H9 (cell line): ENCODE measurements at regions not wholly inside any gene's neighbourhood (a gene's known extent, or its start where the extent isn't known, plus 50 kb on each side); places are given as distances from the start of the nearest gene placed in this dataset.

Source experiments
- DNase-seq: peaks from one replicate; pipeline ENCODE4 v3.0.0-alpha.2; 2017
- H2AFZ ChIP-seq: one replicate; pipeline ENCODE4 v1.6.1; 2013; ENCODE audit warnings: mild to moderate bottlenecking, low read length, control low read depth, moderate library complexity
- H2AK5ac ChIP-seq: 2 replicates; pipeline ENCODE4 v1.6.1; 2013; ENCODE audit warnings: low read length, control low read depth, mixed read lengths; ENCODE audit not compliant: insufficient read length
- H2BK120ac ChIP-seq: one replicate; pipeline ENCODE4 v1.6.1; 2013; ENCODE audit warnings: low read depth, mild to moderate bottlenecking, low read length, control low read depth, inconsistent platforms; ENCODE audit not compliant: poor library complexity, severe bottlenecking
- H2BK12ac ChIP-seq: 2 replicates; pipeline ENCODE4 v1.6.1; 2013; ENCODE audit warnings: low read length, control low read depth, mixed read lengths, low read depth; ENCODE audit not compliant: insufficient read length
- H2BK15ac ChIP-seq: 2 replicates; pipeline ENCODE4 v1.6.1; 2013; ENCODE audit warnings: low read depth, low read length, control low read depth
- H2BK20ac ChIP-seq: one replicate; pipeline ENCODE4 v1.6.1; 2013; ENCODE audit warnings: low read depth, mild to moderate bottlenecking, low read length, control low read depth, inconsistent platforms; ENCODE audit not compliant: poor library complexity, severe bottlenecking
- H2BK5ac ChIP-seq: 2 replicates; pipeline ENCODE4 v1.6.1; 2013; ENCODE audit warnings: low read length, control low read depth, mixed read lengths; ENCODE audit not compliant: insufficient read length
- H3K14ac ChIP-seq: 2 replicates; pipeline ENCODE4 v1.6.1; 2013; ENCODE audit warnings: low read length, control low read depth; ENCODE audit not compliant: insufficient read depth
- H3K18ac ChIP-seq: 2 replicates; pipeline ENCODE4 v1.6.1; 2013; ENCODE audit warnings: low read depth, mild to moderate bottlenecking, mixed read lengths, low read length, control low read depth; ENCODE audit not compliant: insufficient read length
- H3K23ac ChIP-seq: 2 replicates; pipeline ENCODE4 v1.6.1; 2013; ENCODE audit warnings: low read length, control low read depth, mixed read lengths, low read depth; ENCODE audit not compliant: insufficient read length
- H3K23me2 ChIP-seq: 2 replicates; pipeline ENCODE4 v1.6.1; 2013; ENCODE audit warnings: low read depth, mild to moderate bottlenecking, mixed read lengths, low read length, control low read depth; ENCODE audit not compliant: insufficient read length, poor library complexity, severe bottlenecking
- H3K27ac ChIP-seq: 2 replicates; pipeline ENCODE4 v1.5.1; 2013; ENCODE audit warnings: low read length, control low read depth, mixed read lengths, low read depth; ENCODE audit not compliant: insufficient read length
- H3K27me3 ChIP-seq: 2 replicates; pipeline ENCODE4 v1.6.1; 2013; ENCODE audit warnings: low read length, control low read depth, inconsistent platforms; ENCODE audit not compliant: insufficient read depth
- H3K4ac ChIP-seq: 2 replicates; pipeline ENCODE4 v1.6.1; 2013; ENCODE audit warnings: low read depth, mild to moderate bottlenecking, control low read depth, inconsistent platforms, low read length, moderate library complexity
- H3K4me1 ChIP-seq: 2 replicates; pipeline ENCODE4 v1.6.1; 2013; ENCODE audit warnings: low read length, control low read depth, inconsistent platforms; ENCODE audit not compliant: insufficient read depth
- H3K4me2 ChIP-seq: 2 replicates; pipeline ENCODE4 v1.6.1; 2013; ENCODE audit warnings: low read length, control low read depth, mixed read lengths; ENCODE audit not compliant: insufficient read length, insufficient read depth
- H3K56ac ChIP-seq: 2 replicates; pipeline ENCODE4 v1.6.1; 2013; ENCODE audit warnings: low read depth, mild to moderate bottlenecking, mixed read lengths, low read length, control low read depth; ENCODE audit not compliant: insufficient read length
- H3K79me1 ChIP-seq: 2 replicates; pipeline ENCODE4 v1.6.1; 2013; ENCODE audit warnings: low read depth, mild to moderate bottlenecking, moderate library complexity, low read length, control low read depth, inconsistent platforms; ENCODE audit not compliant: insufficient read depth, poor library complexity, severe bottlenecking
- H3K79me2 ChIP-seq: 2 replicates; pipeline ENCODE4 v1.6.1; 2013; ENCODE audit warnings: low read length, control low read depth, inconsistent platforms; ENCODE audit not compliant: insufficient read depth
- H3K9ac ChIP-seq: 2 replicates; pipeline ENCODE4 v1.6.1; 2013; ENCODE audit warnings: low read length, control low read depth, mixed read lengths; ENCODE audit not compliant: insufficient read length; ENCODE audit errors: extremely low read depth
- H3K9me3 ChIP-seq: one replicate; pipeline ENCODE4 v1.6.1; 2013; ENCODE audit warnings: low read depth, low read length, inconsistent platforms; ENCODE audit not compliant: control insufficient read depth
- H3T11ph ChIP-seq: one replicate; pipeline ENCODE4 v1.6.1; 2013; ENCODE audit warnings: mild to moderate bottlenecking, low read length, control low read depth, inconsistent platforms
- H4K20me1 ChIP-seq: one replicate; pipeline ENCODE4 v1.6.1; 2013; ENCODE audit not compliant: control insufficient read depth, insufficient read length, insufficient read depth
- H4K5ac ChIP-seq: 2 replicates; pipeline ENCODE4 v1.6.1; 2013; ENCODE audit warnings: low read depth, mild to moderate bottlenecking, mixed read lengths, low read length, control low read depth; ENCODE audit not compliant: insufficient read length
- H4K8ac ChIP-seq: replicated peaks from 2 replicates; pipeline ENCODE4 v1.6.1; 2013; ENCODE audit warnings: low read length, control low read depth, mixed read lengths, low read depth; ENCODE audit not compliant: insufficient read length
- H4K91ac ChIP-seq: 2 replicates; pipeline ENCODE4 v1.6.1; 2013; ENCODE audit warnings: low read depth, mild to moderate bottlenecking, moderate library complexity, mixed read lengths, low read length, control low read depth; ENCODE audit not compliant: insufficient read length
- H3K27ac Mint-ChIP-seq, 3 experiments: 2 replicates in 2 of 3; 3 replicates in 1 of 3; pipeline ENCODE4 v1.8.0; 2020 to 2021; ENCODE audit warnings: mixed read lengths in 3 of 3, mild to moderate bottlenecking in 1 of 3, moderate library complexity in 1 of 3
- H3K27me3 Mint-ChIP-seq: 2 replicates; pipeline ENCODE4 v1.8.0; 2021; ENCODE audit warnings: low read depth, mild to moderate bottlenecking, moderate library complexity, mixed read lengths
- H3K36me3 Mint-ChIP-seq, 3 experiments: 2 replicates in 2 of 3; 3 replicates in 1 of 3; pipeline ENCODE4 v1.8.0; 2020 to 2021; ENCODE audit warnings: low read depth in 3 of 3, mixed read lengths in 3 of 3; ENCODE audit not compliant: insufficient read depth in 1 of 3
- H3K4me1 Mint-ChIP-seq, 2 experiments: 2 replicates each; pipeline ENCODE4 v1.8.0; 2020; ENCODE audit warnings: mixed read lengths in 2 of 2
- H3K4me3 Mint-ChIP-seq, 2 experiments: 2 replicates in 1 of 2; 3 replicates in 1 of 2; pipeline ENCODE4 v1.8.0; 2020 to 2021; ENCODE audit warnings: mild to moderate bottlenecking in 2 of 2, mixed read lengths in 2 of 2, moderate library complexity in 1 of 2
- H3K9me3 Mint-ChIP-seq, 2 experiments: 2 replicates in 1 of 2; 3 replicates in 1 of 2; pipeline ENCODE4 v1.8.0; 2020; ENCODE audit warnings: mild to moderate bottlenecking in 2 of 2, mixed read lengths in 2 of 2, moderate library complexity in 1 of 2
- WGBS: extraction: QIAGEN DNeasy Blood & Tissue Kit; methylation state at CpG from one replicate; pipeline ENCODE4 v1.1.7; 2013; ENCODE audit warnings: missing lambda C conversion rate, low lambda C conversion rate, mixed read lengths; ENCODE audit not compliant: insufficient read length; ENCODE audit errors: extremely low coverage; 5-methylcytosine and 5-hydroxymethylcytosine counted together
- TF ChIP-seq, protein P1 (sequence below): fragments of 200-600 bp; sonication (generic); conservative IDR thresholded peaks from 3 replicates; pipeline ENCODE4 v1.8.0; 2021; ENCODE audit warnings: antibody characterized with exemption, mild to moderate bottlenecking

- H3K18ac ChIP-seq, result no peak overlapping the region
- TF ChIP-seq, protein P1, sequence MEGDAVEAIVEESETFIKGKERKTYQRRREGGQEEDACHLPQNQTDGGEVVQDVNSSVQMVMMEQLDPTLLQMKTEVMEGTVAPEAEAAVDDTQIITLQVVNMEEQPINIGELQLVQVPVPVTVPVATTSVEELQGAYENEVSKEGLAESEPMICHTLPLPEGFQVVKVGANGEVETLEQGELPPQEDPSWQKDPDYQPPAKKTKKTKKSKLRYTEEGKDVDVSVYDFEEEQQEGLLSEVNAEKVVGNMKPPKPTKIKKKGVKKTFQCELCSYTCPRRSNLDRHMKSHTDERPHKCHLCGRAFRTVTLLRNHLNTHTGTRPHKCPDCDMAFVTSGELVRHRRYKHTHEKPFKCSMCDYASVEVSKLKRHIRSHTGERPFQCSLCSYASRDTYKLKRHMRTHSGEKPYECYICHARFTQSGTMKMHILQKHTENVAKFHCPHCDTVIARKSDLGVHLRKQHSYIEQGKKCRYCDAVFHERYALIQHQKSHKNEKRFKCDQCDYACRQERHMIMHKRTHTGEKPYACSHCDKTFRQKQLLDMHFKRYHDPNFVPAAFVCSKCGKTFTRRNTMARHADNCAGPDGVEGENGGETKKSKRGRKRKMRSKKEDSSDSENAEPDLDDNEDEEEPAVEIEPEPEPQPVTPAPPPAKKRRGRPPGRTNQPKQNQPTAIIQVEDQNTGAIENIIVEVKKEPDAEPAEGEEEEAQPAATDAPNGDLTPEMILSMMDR, result no peak
- H3K27ac Mint-ChIP-seq, result no peak overlapping the region
These were observed 71.9 kb upstream of the FAM9A start for GRCh38 chrX:8873102-8873501.

More at GRCh38 chrX:8873102-8873501, 71.9 kb upstream of the FAM9A start:
- Histone ChIP-seq H3K79me1 (no peaks in the 10 kb centered on the region), H4K91ac (no peak overlapping the region), H3K4ac (no peak overlapping the region), H2BK12ac (no peak overlapping the region), H4K20me1 (no peaks in the 10 kb centered on the region), H3K9ac (no peak overlapping the region), H2BK20ac (no peak overlapping the region), H4K8ac (no peak overlapping the region), H3K4me1 (peaks cover 12% of the 10 kb centered on the region; the same call in 1 of the 2 replicates), H3K79me2 (no peaks in the 10 kb centered on the region), H3K27ac (no peak overlapping the region), H3K23me2 (no peaks in the 10 kb centered on the region), H3K27me3 (no peaks in the 10 kb centered on the region; the same call in 1 of the 2 replicates), H2AK5ac (no peak overlapping the region), H2BK5ac (no peak overlapping the region), H3K4me2 (no peak overlapping the region), H3K23ac (no peak overlapping the region), H2BK15ac (no peak overlapping the region), H3K9me3 (no peaks in the 10 kb centered on the region), H3K56ac (no peak overlapping the region), H4K5ac (no peak overlapping the region), H2AFZ (no peak overlapping the region), H2BK120ac (no peak overlapping the region), H3T11ph (no peak overlapping the region), H3K14ac (no peak overlapping the region)
- Mint-ChIP-seq H3K27me3 (peaks cover 40% of the 10 kb centered on the region), H3K4me1 (peaks cover 37 to 43% of the 10 kb centered on the region in 2 experiments), H3K4me3 (no peak overlapping the region; a peak in 1 of 5 replicates), H3K9me3 (peaks cover 4 to 37% of the 10 kb centered on the region in 2 experiments; a peak in 3 of 5 replicates), H3K36me3 (peaks cover 0 to 2% (median 0%) of the 10 kb centered on the region in 3 experiments; a peak in 3 of 7 replicates)
- DNase-seq, result no peak
- no CpG with 5 or more reads among the region's 2 CpGs for WGBS
